ENCODE measurements at regions not wholly inside any gene's neighbourhood (a gene's known extent, or its start where the extent isn't known, plus 50 kb on each side); places are given as distances from the start of the nearest gene placed in this dataset.

DNA sequence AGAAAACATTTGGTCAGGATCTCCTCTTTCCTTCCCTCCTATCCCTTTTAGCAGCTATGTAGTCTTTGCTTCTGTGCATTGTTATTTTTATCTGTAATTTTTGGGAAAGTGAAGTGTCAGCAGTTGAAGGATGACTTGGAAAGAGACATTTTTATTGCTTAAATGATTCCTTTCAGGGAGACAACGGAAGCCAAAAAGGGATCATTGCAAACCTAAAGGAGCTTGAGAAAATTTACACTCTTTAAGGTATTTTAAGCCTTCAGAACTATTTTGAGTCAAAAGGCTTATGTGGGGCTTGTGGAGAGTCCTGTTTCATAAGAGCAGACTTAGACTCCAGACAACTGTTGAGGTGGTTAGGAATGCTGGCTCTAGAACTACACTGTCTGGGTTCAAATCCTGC is 281.6 kb downstream of the KIF4B start:
- DNase-seq (ENCODE audit: low read depth in 2 of 2): no peak

DNA sequence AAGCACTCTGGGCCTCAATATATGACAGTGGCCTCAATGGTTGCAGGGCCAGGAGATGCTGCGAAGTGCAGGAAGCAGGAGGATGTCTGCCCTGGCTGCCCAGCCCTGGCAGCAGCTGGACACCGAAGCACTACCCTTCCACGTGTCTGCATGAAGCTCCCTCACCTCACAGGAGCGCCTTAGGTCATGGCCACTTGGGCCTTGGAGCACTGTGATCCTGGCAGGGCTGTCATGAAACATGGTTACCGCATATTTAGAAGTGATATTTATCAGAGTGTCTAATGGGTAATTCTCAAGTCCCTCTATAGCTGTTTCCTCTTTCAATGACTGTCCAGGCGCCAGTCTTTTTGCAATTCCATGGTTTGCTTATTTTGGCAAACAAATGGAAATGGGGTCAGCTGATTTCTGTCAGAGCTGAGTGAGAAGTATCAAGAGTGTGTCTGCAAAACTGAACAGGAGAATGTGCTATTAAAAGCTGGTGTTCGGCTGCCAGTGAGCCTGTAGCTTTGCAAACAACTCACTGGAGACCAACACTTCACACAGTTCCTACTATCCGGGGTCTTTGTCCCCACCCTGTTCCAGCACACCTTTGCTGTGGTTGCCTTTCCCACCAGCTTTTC is 285.9 kb downstream of the KIF4B start:
- DNase-seq (ENCODE audit: low read depth in 2 of 2): no peak

DNA sequence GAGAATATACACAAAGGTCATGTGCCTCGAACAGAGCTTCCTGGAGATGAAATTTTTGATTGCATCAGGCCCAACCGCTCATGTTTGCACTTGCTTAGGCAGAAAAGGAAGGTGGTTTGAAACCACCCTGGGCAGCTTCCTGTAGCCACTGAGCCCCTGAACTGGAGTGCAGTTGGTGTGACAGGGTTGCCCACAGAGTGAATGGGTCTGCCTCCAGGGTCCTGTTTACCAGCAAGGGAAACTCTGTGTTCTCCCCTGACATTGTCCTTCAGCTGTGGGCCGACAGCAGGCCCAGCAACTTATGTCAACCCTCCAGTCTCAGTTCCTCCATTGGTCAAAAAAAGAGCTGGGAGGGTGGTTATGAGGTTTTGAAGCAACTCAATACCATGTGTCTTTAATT is 289.6 kb downstream of the KIF4B start:
- no peak for DNase-seq (ENCODE audit: low read depth in 2 of 2)

DNA sequence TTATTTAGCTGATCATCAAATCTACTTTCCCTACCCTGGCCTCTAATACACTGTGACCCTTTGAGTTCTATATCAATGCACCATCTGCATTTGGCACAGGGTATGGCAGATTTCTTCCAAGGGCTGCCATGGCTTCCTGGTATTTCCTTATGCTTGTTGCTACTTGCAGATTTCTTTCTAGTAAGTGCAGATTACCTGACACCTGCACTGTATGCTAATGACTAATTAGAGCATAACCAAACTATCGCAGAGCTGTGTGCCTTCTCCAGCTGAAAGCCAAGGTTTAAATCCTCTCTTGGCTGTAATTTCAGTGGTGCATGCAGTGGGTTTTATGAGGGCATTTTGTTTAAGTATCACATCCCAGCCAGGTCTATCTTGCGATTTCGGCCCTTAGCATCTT is 293.7 kb downstream of the KIF4B start:
- DNase-seq (ENCODE audit: low read depth in 2 of 2): no peak

DNA sequence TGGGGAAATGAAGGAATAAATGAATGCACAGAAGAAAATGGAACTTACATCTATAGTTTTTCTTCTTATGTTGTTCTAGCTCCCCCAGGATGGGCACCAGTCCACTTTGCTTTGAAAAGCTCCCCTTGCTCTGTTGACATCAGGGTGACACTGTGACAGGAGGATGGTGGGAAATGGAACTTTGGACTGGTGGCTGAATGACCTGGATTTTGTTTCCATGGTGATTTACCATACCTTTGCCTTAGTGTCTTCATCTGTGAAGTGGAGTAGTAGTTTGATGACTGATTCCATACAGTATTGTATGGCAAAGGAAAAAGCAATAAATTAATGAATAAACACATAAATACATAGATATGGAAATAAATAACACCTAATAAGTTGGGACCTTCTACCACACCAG is 294.7 kb downstream of the KIF4B start:
- DNase-seq (ENCODE audit: low read depth in 2 of 2): no peak

DNA sequence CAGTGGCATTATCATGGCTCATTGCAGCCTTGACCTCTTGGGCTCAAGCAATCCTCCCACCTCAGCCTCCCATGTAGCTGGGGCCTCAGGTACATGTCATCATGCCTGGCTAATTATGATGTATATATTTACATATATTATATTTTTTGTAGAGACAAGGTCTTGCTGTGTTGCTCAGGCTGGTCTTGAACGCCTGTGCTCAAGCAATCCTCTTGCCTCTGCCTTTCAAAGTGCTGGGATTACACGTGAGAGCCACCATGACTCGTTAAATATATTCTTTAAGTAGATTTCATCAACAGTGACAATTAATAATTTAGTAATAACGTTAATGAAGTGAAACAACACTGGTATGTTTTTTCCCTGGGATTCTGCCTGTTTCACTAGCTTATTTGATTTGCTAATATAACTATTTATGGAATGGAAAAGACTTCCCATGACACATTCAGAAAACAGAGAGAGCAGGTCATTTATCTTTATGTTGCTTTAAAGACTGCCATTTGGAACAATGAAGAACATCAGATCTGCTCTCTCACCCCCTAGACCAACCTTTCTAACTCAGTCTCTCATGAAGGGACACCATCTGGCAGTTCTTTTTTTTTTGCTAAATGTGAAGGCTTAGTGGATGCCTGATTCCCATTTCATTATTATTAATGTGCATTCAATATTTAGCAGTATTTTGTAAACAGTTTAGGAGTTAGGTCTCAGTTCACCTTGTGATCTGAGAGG is 295.6 kb downstream of the KIF4B start:
- no peak for DNase-seq (ENCODE audit: low read depth in 2 of 2)

DNA sequence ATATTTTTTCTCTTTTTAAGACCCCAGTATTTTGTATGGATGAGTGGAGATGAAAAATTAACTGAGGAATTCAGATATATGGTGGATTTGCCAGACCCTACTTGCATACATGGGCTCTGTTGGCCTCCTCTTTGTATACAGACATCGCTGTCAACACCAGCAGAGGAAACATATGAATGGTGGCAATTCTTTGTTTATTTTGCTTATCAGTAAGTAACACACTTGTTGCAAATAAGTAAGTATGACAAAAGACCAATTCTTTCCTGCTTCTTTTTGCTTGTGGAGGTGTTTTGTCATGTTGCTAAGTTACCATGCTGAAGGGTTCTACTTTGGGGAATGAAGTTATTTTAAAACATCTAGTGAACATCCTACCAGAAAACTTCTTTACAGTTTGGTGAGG is 298.2 kb downstream of the KIF4B start:
- DNase-seq (ENCODE audit: low read depth in 2 of 2): no peak

DNA sequence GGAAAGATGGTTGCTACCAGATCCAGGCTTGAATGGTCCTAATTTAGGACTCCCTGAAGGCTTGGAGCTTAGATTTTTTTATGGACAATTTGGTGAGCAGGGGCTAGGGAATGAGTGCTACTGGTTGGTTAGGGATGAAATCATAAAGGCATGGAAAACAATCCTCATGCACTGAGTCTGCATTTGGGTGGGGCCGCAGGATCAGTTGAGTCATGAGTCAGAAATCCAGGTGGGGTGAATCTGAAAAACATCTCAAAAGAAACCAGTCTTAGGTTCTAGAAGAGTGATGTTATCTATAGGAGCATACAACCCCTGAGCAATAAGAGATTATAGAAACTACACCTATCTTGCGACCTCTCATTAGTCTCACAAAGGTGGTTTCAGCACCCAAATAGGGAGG is 300.0 kb downstream of the KIF4B start:
- DNase-seq (ENCODE audit: low read depth in 2 of 2): no peak

DNA sequence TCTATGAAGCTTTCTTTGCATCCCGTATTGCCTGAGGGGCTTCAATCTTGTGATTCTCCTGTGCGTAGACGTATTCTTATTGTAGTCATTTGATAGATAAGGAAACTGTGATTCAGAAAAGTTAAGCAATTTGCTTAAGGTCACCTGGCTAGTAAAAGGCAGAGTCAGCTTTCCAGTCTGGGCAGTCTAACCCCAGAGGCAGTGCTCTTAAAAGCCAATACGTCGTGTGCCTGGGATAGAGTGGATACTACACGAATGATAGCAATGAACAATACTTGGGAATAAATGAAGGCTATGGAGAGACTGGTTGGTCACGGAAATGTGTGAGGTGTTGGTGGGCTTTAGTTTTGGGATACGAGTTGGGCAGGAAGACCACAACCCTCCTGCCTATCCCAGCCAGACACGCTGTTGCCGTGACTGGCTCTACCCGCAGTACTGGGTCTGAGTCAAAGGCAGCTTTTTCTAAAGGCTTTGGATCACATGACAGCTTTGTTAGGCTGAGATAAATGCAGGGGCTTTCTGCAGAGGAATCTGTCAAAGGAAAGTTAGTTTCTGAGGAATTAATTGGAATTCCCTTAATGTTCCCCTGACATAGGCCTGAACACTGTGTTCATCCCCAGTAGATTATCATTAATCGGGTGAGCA is 302.6 kb downstream of the KIF4B start:
- no peak for DNase-seq (ENCODE audit: low read depth in 2 of 2)

DNA sequence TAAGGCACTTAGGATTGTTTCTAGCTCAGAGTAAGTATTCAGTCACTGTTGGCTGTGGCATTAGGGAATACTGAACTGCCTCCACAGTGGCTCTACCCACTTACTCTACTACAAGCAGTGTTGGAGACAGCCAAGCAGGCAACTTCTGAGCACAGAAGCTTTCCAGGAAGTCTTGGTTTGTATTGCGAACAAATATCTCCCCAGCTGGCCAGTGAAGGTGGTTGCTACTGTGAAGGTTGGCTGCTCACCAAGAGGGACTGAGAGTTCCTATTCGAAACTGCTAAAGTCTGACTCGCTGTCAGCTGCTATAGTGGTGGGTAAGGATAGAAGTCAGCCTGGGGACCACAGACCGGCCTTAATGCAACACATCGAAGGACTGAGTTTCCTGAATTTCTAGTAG is 319.1 kb downstream of the KIF4B start:
- DNase-seq (ENCODE audit: low read depth in 2 of 2): no peak

DNA sequence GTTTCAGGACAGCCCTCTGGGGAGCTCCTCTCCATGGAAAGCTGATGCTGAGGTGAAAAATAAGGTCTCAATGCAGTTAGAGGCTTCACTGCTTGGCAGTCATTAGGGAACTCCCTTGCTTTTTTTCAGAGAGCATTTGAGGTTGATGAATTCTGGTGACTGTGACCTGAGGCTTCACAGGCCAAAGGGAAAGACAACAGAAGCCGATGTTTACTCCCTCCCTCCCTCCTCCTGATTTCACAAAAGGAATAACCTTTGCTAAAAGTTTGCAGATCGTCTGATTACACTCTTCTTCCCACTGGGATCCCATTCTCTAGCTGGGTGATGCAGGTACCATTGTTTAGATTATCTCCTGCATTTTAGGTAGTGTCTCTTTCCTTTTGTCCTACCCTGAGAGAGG is 329.4 kb downstream of the KIF4B start:
- no peak for DNase-seq (ENCODE audit: low read depth in 2 of 2)

DNA sequence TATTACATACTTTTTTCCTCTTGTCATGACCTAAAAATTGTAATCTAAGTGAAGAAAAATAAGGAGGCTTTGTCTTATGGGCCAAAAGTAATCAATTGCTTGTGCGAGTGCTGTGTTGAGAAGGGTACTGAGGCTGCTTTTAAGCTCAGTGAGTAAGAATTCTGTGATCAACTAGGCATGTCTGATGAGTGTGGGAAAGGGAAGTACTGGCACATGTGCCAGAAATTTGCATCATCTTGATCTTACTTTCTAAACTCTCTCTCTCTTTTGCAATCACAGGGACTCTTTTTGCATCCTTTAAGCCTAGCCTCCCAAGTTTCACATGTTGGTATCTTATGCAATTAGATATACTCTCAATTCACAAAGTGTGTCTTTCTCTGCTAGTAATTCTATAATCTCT is 329.9 kb downstream of the KIF4B start:
- DNase-seq (ENCODE audit: low read depth in 2 of 2): no peak

DNA sequence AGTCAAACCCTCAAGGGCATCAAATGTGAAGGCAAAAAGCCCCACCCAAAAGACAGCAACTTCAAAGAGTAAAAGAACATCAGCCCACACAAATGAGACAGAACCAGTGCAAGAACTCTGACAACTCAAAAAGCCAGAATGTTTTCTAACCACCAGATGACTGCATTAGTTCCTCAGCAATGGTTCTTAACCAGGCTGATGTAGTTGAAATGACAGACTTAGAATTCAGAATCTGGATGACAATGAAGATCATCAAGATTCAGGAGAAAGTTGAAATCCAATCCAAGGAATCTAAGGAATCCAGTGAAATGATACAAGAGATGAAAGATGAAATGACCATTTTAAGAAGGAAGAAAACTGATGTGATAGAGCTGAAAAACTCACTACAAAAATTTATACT is 339.7 kb downstream of the KIF4B start:
- no peak for DNase-seq (ENCODE audit: low read depth in 2 of 2)

DNA sequence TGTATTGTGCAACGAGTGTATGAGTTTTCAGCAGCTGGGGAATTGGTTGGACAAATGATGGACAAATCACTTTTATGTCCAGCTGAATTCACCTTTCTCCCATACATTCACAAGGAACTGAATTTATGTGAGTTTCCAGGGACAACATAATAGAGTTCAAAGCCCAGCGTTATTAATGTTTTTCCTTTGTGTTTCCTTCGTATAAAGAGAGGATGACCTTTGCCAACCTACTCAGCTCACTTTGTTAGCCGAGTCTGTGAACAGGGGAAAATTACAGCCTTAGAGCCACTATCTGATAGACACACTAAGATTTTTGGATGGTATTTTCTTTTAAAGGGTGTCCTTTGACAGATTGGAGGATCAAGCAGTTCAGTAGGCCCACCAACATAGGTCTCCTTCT is 352.5 kb downstream of the KIF4B start:
- no peak for DNase-seq (ENCODE audit: low read depth in 2 of 2)

DNA sequence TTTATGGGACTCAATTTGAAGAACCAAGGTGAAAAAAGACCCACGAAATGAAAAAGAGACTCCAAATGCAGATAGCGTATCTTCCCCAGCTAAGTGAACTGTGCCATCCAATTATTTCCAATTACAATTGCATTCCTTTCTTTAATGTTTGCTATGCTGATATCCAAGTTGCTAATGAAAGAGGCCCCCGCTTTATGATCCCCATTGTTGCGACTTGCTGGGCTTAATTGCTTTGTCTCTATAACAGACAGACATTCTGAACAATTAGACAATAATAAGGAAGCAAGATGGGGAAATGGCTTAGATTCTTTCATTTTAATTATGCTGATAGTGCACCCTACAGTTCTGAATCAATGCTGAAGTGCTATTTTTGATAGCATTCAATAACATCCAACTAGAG is 354.3 kb downstream of the KIF4B start:
- DNase-seq (ENCODE audit: low read depth in 2 of 2): no peak

DNA sequence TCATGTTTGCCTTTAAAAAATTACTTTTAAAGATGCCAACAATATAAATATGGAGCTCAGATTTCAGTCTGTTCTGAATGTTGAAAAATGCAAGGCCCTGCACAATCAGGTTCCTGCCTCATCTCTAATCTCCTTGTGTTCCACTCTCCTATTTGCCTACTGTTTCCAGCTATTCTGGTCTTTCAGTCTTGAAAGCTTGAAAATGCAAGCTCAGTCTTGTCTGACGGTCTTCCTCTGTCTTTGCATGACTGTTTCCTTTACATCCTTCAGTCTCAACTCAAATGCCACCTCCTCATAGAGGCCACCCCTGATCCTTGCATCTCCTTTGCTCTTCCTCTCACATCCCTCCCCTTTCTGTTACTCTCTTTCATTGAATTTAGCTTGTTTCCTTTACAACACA is 354.9 kb downstream of the KIF4B start:
- no peak for DNase-seq (ENCODE audit: low read depth in 2 of 2)

DNA sequence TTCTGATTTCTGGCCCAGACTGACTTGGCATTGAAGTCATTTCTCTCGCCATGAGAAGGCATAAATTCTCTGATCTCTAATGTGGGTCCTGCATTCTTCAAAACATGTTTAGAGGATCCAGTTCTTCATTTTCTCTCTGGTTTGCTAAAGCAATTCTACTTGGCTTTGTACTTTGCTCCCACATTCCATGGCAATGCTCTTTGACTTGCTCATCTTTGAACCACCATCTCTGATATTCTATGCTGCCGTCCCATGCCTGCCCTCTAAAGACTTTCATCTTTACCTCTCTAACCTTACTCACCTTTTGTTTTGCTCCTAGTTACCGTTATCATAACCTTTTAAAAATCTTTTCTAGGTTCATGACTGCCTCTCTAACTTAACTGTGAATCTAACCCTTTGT is 366.9 kb downstream of the KIF4B start:
- no peak for DNase-seq (ENCODE audit: low read depth in 2 of 2)

DNA sequence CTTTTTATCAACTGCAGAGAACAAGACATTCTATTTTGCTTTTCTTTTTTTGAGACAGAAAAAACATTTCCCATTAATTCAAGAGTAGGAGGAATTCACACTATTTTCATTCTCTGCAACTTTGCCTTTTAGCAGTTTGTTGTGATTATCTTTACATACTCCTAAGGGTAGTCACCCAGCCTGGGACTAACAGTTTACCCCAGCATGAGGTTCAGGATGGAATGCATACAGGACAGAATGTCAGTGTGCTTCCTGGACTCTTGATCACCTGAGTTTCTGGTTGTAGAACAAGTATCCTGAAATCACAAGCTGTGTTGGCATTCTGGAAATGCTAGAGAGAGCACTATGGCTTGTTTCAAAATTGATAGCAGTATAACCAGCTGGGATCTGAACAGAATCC is 368.1 kb downstream of the KIF4B start:
- no peak for DNase-seq (ENCODE audit: low read depth in 2 of 2)

DNA sequence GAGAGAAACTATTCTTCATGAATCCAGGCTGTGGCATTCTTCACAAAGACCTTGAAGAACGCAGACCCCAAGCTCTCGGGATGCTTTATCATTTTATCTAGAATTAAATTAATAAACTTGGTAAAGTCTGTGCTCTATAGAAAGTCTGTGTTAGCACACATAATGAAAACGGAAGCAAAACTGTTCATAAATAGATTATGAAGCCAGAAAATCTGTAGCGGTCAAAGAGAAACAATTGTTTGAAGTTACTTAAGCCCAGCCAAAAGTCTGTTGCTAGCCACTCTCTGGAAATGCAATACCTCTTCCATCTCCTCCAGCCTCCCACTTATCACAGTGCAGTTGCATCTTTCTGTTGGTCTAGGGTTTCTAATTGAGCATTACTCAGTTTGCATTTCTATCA is 375.9 kb downstream of the KIF4B start:
- DNase-seq (ENCODE audit: low read depth in 2 of 2): no peak

DNA sequence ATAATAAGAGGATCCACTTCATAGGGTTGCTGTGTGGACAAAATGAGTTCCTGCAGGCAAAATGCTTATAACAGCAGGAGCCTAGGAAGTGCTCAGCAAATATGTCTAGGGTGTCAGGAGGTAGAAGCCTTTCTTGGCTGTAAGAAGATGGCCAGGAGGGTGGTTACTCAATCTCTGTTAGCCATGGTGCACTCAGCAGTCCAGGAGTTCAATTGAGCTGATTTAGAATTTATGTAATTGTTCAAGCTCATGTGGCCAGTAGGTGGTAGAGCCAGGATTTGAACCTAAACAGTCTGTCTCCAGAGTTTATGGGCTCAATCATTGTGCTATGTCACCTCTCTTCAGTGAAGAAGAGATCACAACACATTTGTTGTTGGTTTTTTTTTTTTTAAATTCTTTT is 381.2 kb downstream of the KIF4B start:
- no peak for DNase-seq (ENCODE audit: low read depth in 2 of 2)

DNA sequence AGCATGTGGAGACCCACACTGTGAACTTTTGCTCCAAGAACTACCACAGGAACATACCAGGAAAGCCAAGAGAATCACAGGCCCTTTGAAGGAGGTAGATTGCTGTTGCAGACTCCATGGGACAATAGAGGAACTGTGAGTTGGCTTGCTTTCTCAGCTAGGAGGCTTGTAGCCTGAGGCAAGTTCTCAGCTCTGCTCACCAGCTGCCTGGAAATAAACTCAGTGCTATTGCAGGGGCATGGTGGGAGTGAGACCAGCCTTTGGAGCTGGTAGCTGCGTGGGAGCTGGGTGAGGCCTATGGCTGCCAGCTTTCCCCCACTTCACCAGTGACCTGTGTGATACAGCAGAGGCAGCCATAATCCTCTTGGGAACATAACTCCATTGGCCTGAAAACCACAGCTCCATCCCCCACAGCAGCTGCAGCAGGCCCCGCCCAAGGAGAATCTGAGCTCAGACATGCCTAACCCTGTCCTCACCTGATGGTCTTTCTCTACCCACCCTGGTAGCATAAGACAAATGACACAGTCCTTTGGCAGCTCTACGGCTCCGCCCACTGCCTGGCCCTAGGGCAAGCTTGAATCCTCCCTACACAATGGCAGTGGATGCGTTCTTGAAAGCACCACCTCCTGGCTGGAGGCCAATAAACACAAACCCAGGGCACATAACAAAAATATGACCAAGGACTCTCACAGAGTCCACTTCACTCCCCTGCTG is 389.5 kb downstream of the KIF4B start:
- DNase-seq (ENCODE audit: low read depth in 2 of 2): no peak

DNA sequence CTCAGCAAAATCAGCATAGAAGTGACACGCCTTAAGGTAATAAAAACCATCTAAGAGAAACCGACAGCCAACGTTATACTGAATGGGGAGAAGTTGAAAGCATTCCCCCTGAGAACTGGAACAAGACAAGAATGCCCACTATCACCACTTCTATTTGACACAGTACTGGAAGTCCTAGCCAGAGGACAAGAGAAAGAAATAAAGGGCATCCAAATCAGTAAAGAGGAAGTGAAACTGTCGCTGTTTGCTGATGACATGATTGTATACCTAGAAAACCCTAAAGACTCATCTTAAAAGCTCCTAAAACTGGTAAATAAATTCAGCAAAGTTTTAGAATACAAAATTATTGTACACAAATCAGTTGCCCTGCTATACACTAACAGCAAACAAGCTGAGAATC is 393.3 kb downstream of the KIF4B start:
- no peak for DNase-seq (ENCODE audit: low read depth in 2 of 2)

DNA sequence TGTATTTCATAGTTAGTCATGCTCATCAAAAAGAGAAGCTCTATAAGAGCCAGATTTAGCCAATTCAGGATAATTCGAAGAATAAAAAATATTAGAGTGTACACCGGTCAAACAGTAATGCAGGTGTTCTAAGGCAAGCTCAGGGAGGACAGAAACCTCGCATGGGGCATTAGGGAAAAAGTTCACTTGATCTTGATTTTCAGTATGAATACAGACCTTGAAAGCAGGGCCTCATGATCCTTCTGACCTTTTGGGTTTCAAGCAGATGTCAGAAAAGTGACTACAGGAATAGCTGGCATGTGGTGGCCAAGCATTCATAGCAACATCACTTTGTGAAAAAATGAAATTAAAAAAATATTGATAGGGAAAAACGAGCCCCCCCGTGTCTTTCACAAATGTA is 394.9 kb downstream of the KIF4B start:
- DNase-seq (ENCODE audit: low read depth in 2 of 2): no peak

Measured in stimulated activated CD8-positive, alpha-beta memory T cell treated with anti-CD3 and anti-CD28 coated beads, Interleukin-2, amount 100 ng/mL, for 48 hours (primary cell).